Stimulated activated effector memory CD8-positive, alpha-beta T cell treated with anti-CD3 and anti-CD28 coated beads, Interleukin-12 subunit alpha, Interleukin-12 subunit beta, amount 100 ng/mL, for 72 hours (primary cell): ENCODE measurements at regions not wholly inside any gene's neighbourhood (a gene's known extent, or its start where the extent isn't known, plus 50 kb on each side); places are given as distances from the start of the nearest gene placed in this dataset.
"Not testable (repeated sequence)": the region's sequence is repeated elsewhere in the genome, so short reads cannot be mapped to it uniquely, and the experiment has no call there.

Experiments used
- ATAC-seq: fragments of 150-1000 bp; cut with Tn5 transposase; 2 replicates; pipeline ENCODE4 v1.10.0; 2021
- DNase-seq, 2 donors: peaks; one replicate each; pipeline ENCODE4 v3.0.0; 2021 to 2022; ENCODE audit warnings: low spot score in 2 of 2
- H3K27ac Mint-ChIP-seq: one replicate; pipeline ENCODE4 v1.8.0; 2022; ENCODE audit warnings: mild to moderate bottlenecking, mixed read lengths
- H3K36me3 Mint-ChIP-seq: one replicate; pipeline ENCODE4 v1.8.0; 2022; ENCODE audit warnings: mild to moderate bottlenecking, mixed read lengths
- H3K4me1 Mint-ChIP-seq: one replicate; pipeline ENCODE4 v1.8.0; 2022; ENCODE audit warnings: mixed read lengths
- H3K4me3 Mint-ChIP-seq: one replicate; pipeline ENCODE4 v1.8.0; 2022; ENCODE audit warnings: mild to moderate bottlenecking, mixed read lengths
- H3K9me3 Mint-ChIP-seq: one replicate; pipeline ENCODE4 v1.8.0; 2022; ENCODE audit warnings: mixed read lengths

- no peaks in the 10 kb centered on the region for H3K36me3 Mint-ChIP-seq
- DNase-seq: no peak
- no peak for ATAC-seq
- no peak overlapping the region for H3K4me3 Mint-ChIP-seq
- no peak overlapping the region for H3K27ac Mint-ChIP-seq
- H3K9me3 Mint-ChIP-seq: peaks cover 3% of the 10 kb centered on the region
- H3K4me1 Mint-ChIP-seq: no peaks in the 10 kb centered on the region
Observed at GRCh38 chr17:71023249-71024030, 854.1 kb downstream of the KCNJ2 start.

- H3K36me3 Mint-ChIP-seq: no peaks in the 10 kb centered on the region
- no peak overlapping the region for H3K27ac Mint-ChIP-seq
- H3K4me1 Mint-ChIP-seq: no peaks in the 10 kb centered on the region
- peaks cover 3% of the 10 kb centered on the region for H3K9me3 Mint-ChIP-seq
- no peak for ATAC-seq
- DNase-seq: no peak
- H3K4me3 Mint-ChIP-seq: no peak overlapping the region
Observed at GRCh38 chr17:71024172-71024571, 854.8 kb downstream of the KCNJ2 start.

DNA sequence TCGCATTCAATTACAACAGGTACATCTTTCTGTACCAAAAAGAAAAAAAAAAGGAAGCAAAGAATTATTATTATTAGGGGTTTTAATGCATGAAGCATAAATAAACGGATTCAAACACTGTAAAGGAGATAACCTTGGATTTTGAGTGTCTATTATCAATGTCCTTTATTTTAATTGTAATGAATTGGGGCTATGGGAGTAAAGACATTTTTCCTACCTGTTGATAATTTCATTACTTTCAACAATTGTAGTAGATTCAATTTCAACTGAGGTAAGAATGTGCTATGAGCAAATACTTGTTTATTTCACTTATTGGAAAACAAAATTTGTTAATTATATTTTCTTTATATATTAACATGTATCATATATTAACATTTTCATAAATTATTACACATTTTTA is 855.6 kb downstream of the KCNJ2 start:
- Mint-ChIP-seq H3K36me3 (no peaks in the 10 kb centered on the region), H3K4me3 (no peak overlapping the region), H3K4me1 (no peaks in the 10 kb centered on the region), H3K9me3 (peaks cover 3% of the 10 kb centered on the region), H3K27ac (no peak overlapping the region)
- ATAC-seq (no peak), DNase-seq (no peak)

DNA sequence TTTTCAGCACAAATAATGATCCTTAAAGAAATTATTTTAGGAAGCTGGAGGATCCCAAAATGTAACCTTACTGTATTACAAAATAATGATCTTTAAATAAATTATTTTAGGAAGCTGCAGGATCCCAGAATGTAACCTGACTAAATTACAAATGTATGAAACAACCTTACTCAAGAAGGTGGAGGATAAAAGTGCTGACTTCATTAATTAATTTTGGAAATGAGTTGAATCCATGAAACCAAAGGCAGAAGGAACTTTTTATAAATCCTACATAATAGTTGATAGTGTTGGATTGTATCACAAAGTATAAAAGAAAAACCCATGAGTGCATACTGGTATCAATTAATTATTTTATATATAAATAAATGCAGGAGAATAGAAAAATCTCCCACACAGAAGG is 859.9 kb downstream of the KCNJ2 start:
- Mint-ChIP-seq H3K4me1 (no peaks in the 10 kb centered on the region), H3K36me3 (no peaks in the 10 kb centered on the region), H3K4me3 (no peak overlapping the region), H3K27ac (no peak overlapping the region), H3K9me3 (peaks cover 9% of the 10 kb centered on the region)
- ATAC-seq (no peak), DNase-seq (no peak)

DNA sequence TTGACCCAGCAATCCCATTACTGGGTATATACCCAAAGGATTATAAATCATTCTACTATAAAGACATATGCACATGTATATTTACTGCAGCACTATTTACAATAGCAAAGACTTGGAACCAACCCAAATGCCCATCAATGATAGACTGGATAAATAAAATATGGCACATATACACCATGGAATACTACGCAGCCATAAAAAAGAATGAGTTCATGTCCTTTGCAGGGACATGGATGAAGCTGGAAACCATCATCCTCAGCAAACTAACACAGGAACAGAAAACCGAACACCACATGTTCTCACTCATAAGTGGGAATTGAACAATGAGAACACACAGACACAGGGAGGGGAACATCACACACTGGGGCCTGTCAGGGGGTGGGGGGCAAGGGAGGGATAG is 862.0 kb downstream of the KCNJ2 start:
- not testable (repeated sequence) for H3K27ac Mint-ChIP-seq, H3K4me1 Mint-ChIP-seq, H3K4me3 Mint-ChIP-seq, H3K9me3 Mint-ChIP-seq, ATAC-seq, DNase-seq, H3K36me3 Mint-ChIP-seq

- no peaks in the 10 kb centered on the region for H3K36me3 Mint-ChIP-seq
- peaks cover 9% of the 10 kb centered on the region for H3K9me3 Mint-ChIP-seq
- DNase-seq: no peak
- no peak for ATAC-seq
- no peak overlapping the region for H3K4me3 Mint-ChIP-seq
- H3K4me1 Mint-ChIP-seq: no peaks in the 10 kb centered on the region
- no peak overlapping the region for H3K27ac Mint-ChIP-seq
Observed at GRCh38 chr17:71032746-71033273, 863.5 kb downstream of the KCNJ2 start.

DNA sequence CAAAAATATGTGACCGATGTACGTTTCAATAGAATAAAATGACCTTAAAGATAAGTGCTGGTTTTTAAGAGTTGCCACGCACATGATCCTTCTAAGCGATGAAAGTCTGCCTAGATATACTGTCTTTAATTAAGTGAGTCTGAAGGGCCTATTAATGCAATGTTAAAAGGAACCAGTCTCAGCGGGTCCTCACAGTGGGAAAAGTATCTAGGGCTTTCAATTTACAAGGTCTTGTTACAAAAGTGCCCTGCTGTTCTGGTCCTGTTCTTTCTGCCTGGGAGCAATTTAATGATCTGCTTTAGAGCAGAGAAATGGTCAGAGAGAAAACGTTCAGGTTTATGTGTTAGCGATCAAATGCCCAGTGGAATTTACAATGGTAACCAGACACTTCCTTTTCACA is 864.0 kb downstream of the KCNJ2 start:
- no peak overlapping the region for H3K27ac Mint-ChIP-seq
- DNase-seq (no peak), ATAC-seq (no peak)
- H3K9me3 Mint-ChIP-seq: peaks cover 6% of the 10 kb centered on the region
- H3K4me1 Mint-ChIP-seq: no peaks in the 10 kb centered on the region
- H3K36me3 Mint-ChIP-seq: no peaks in the 10 kb centered on the region
- no peak overlapping the region for H3K4me3 Mint-ChIP-seq

DNA sequence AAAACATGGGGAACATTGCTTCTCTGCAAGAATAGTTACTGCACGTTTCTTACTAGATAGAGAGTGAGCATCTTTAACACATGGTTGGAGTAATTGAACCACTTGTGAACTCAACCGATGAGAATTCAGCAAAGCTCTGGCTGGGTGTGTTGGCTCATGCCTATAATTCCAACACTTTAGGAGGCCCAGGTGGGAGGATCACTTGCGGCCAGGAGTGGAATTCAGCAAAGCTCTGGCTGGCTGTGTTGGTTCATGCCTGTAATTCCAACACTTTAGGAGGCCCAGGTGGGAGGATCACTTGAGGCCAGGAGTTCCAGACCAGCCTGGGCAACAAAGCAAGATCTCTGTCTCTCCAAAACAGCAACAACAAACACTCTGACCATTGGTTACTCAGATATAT is 865.9 kb downstream of the KCNJ2 start:
- no peak for ATAC-seq
- Mint-ChIP-seq H3K27ac (no peak overlapping the region), H3K4me1 (no peaks in the 10 kb centered on the region), H3K4me3 (no peak overlapping the region), H3K36me3 (no peaks in the 10 kb centered on the region), H3K9me3 (peaks cover 6% of the 10 kb centered on the region)
- no peak for DNase-seq

DNA sequence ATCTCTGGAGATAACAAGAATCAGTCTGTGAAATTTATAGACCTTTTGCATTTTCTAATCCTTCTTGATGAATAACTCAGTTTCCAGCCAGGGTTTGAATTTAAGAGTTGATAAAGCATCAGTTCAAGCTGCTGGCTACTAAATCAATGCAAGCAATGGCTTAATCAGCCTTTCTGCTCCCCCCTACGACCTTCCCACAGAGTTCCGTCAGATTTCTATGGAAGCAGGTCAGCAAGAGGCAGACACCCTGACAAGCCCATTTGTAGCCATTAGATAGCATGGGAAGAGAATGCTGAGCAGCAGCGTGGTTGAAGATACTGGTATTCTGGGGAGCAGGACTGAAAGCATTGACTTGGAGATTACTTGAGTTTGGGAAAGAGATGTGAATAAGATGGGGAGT is 868.1 kb downstream of the KCNJ2 start:
- Mint-ChIP-seq H3K4me3 (no peak overlapping the region), H3K27ac (no peak overlapping the region), H3K36me3 (no peaks in the 10 kb centered on the region), H3K4me1 (no peaks in the 10 kb centered on the region), H3K9me3 (peaks cover 3% of the 10 kb centered on the region)
- DNase-seq (no peak), ATAC-seq (no peak)

- no peak for ATAC-seq
- no peak for DNase-seq
- Mint-ChIP-seq H3K27ac (no peak overlapping the region), H3K9me3 (no peaks in the 10 kb centered on the region), H3K4me3 (no peak overlapping the region), H3K4me1 (no peaks in the 10 kb centered on the region), H3K36me3 (no peaks in the 10 kb centered on the region)
Observed at GRCh38 chr17:71039391-71039790, 870.1 kb downstream of the KCNJ2 start.

DNA sequence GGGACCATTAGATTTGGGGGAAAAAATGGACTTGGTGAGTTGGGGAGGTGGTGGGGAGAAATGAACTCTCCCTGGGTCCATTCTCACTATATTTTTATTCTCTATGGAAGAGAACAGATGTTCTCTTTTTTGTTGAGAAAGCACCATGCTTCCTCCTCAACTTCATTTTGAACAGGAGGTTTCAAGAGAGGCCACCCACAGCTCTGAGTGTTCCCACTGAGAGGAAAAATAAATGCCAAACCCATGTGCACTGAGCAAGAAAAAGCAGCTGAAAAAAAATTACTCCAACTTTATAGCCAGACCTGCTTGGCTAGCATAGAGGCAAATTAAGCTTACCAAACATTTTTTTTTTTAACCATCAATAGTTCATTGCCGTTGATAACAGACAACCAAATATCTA is 883.6 kb downstream of the KCNJ2 start:
- no peaks in the 10 kb centered on the region for H3K4me1 Mint-ChIP-seq
- H3K27ac Mint-ChIP-seq: no peak overlapping the region
- H3K4me3 Mint-ChIP-seq: no peak overlapping the region
- no peak for DNase-seq
- peaks cover 12% of the 10 kb centered on the region for H3K9me3 Mint-ChIP-seq
- H3K36me3 Mint-ChIP-seq: no peaks in the 10 kb centered on the region
- ATAC-seq: no peak

GRCh38 chr17:71055128-71055527 is 885.8 kb downstream of the KCNJ2 start:
- Mint-ChIP-seq H3K4me1 (no peaks in the 10 kb centered on the region), H3K36me3 (no peaks in the 10 kb centered on the region), H3K9me3 (peaks cover 12% of the 10 kb centered on the region), H3K27ac (no peak overlapping the region), H3K4me3 (no peak overlapping the region)
- ATAC-seq: no peak
- no peak for DNase-seq

GRCh38 chr17:71057448-71057847 is 888.1 kb downstream of the KCNJ2 start:
- H3K36me3 Mint-ChIP-seq: no peaks in the 10 kb centered on the region
- H3K9me3 Mint-ChIP-seq: peaks cover 14% of the 10 kb centered on the region
- H3K4me3 Mint-ChIP-seq: no peak overlapping the region
- DNase-seq (no peak), ATAC-seq (no peak)
- no peak overlapping the region for H3K27ac Mint-ChIP-seq
- H3K4me1 Mint-ChIP-seq: no peaks in the 10 kb centered on the region

DNA sequence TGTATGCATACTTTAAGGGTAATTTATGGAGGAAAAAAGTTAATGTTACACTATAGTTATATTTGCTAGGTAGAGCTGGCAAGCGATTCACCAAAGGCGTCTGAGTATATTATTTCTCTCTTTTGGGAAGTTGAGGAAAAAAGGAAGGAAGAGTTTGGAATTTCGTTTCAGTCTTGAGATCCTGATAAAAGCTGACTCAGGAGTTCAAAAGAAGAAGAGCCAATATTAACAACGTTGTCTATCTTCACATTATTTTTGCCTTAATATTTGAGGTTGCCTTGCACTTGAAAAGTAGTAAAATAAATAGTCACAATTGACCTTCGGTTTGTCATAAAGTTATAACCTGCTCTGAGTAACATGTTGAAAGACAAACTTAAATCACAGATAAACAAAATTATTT is 888.6 kb downstream of the KCNJ2 start:
- ATAC-seq: no peak
- Mint-ChIP-seq H3K27ac (no peak overlapping the region), H3K36me3 (no peaks in the 10 kb centered on the region), H3K9me3 (peaks cover 12% of the 10 kb centered on the region), H3K4me1 (no peaks in the 10 kb centered on the region), H3K4me3 (no peak overlapping the region)
- no peak for DNase-seq

- Mint-ChIP-seq H3K36me3 (no peaks in the 10 kb centered on the region), H3K4me1 (no peaks in the 10 kb centered on the region), H3K27ac (no peak overlapping the region), H3K9me3 (peaks cover 14% of the 10 kb centered on the region), H3K4me3 (no peak overlapping the region)
- DNase-seq: no peak
- no peak for ATAC-seq
Observed at GRCh38 chr17:71063127-71063526, 893.8 kb downstream of the KCNJ2 start.

DNA sequence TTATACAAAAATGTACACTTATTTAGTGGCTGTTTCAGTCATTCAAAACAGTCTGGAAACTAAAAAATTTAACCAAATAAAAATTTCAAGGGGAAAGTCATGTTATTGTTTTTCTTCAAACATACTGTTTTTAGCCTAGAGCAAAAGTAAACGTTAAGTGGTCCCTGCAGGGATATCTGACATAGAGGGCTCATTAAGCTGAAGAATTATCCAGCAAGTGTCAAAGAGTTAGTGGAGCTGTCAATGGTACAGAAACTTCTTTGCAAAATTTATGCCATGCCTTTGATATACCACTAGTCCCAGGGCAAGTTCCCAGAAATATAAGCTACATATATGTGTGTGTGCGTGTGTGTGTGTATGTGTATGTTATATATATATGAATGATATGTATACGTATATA is 894.2 kb downstream of the KCNJ2 start:
- no peak overlapping the region for H3K4me3 Mint-ChIP-seq
- DNase-seq (no peak), ATAC-seq (no peak)
- H3K9me3 Mint-ChIP-seq: peaks cover 16% of the 10 kb centered on the region
- H3K36me3 Mint-ChIP-seq: no peaks in the 10 kb centered on the region
- H3K27ac Mint-ChIP-seq: no peak overlapping the region
- H3K4me1 Mint-ChIP-seq: no peaks in the 10 kb centered on the region
